Skeletal muscle tissue (tissue), 4 donors: ENCODE measurements at regions not wholly inside any gene's neighbourhood (a gene's known extent, or its start where the extent isn't known, plus 50 kb on each side); places are given as distances from the start of the nearest gene placed in this dataset. TPM values are rescaled to one million over a fixed set of nuclear protein-coding genes. Genes with fewer than 3 reads are reported as not detected.

Experiments used
- H3K27ac ChIP-seq: one replicate; pipeline ENCODE4 v1.7.0; 2013; ENCODE audit warnings: mild to moderate bottlenecking, low read depth, low read length, inconsistent platforms
- H3K27me3 ChIP-seq, 3 donors: one replicate each; pipeline ENCODE4 v1.7.0; 2013; ENCODE audit warnings: low read length in 3 of 3; ENCODE audit not compliant: control insufficient read depth in 3 of 3, insufficient read depth in 3 of 3
- H3K36me3 ChIP-seq, 3 donors: one replicate each; pipeline ENCODE4 v1.7.0; 2013; ENCODE audit warnings: low read length in 3 of 3; ENCODE audit not compliant: control insufficient read depth in 3 of 3, insufficient read depth in 3 of 3
- H3K4me1 ChIP-seq, 3 donors: one replicate each; pipeline ENCODE4 v1.7.0; 2013; ENCODE audit warnings: low read length in 3 of 3, mild to moderate bottlenecking in 3 of 3; ENCODE audit not compliant: control insufficient read depth in 3 of 3, insufficient read depth in 3 of 3
- H3K4me3 ChIP-seq, 3 donors: one replicate each; pipeline ENCODE4 v1.7.0; 2013; ENCODE audit warnings: low read length in 3 of 3
- H3K9ac ChIP-seq, 3 donors: one replicate each; pipeline ENCODE4 v1.7.0; 2013; ENCODE audit warnings: low read length in 3 of 3, mild to moderate bottlenecking in 3 of 3, moderate library complexity in 2 of 3, low read depth in 1 of 3
- H3K9me3 ChIP-seq, 3 donors: one replicate each; pipeline ENCODE4 v1.7.0; 2013; ENCODE audit warnings: low read length in 3 of 3; ENCODE audit not compliant: control insufficient read depth in 3 of 3
- small RNA-seq: library from RNA; depleted of rRNA; stranded (forward); fragments of <200 nt; gene quantifications from one replicate; pipeline ENCODE3, GENCODE V24; 2014
- donor health status: Osteomylitis.

DNA sequence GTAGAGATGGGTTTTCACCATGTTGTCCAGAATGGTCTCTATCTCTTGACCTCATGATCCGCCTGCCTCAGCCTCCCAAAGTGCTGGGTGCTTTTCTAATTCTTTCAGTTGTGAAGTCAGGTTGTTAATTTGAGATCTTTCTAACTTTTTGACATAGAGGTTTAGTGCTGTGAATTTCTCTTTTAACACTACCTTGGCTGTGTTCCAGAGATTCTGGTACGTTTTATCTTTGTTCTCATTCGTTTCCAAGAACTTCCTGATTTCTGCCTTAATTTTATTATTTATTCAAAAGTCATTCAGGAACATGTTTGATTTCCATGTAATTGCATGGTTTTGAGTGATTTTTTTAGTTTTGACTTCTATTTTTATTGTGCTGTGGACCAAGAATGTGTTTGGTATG lies 63.5 kb upstream of the CCDC54 start:
- Histone ChIP-seq H3K27ac (no peak overlapping the region), H3K27me3 (no peaks in the 10 kb centered on the region), H3K4me1 (no peaks in the 10 kb centered on the region), H3K36me3 (no peaks in the 10 kb centered on the region), H3K9ac (no peak overlapping the region), H3K4me3 (no peak overlapping the region), H3K9me3 (no peaks in the 10 kb centered on the region)

DNA sequence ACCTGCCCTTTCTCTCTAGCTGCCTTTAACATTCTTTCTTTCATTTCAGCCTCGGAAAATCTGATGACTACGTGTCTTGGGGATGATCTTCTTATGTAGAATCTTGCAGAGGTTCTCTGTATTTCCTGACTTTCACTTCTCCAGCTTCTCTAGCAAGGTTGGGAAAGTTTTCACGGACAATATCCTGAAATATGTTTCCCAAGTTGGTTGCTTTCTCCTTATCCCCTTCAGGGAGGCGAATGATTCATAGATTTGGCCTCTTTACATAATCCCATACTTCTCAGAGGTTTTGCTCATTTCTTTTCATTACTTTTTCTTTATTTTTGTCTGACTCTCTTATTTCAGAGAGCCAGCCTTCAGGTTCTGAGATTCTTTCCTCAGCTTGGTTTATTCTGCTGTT lies 62.1 kb upstream of the CCDC54 start:
- Histone ChIP-seq H3K27me3 (no peaks in the 10 kb centered on the region), H3K4me3 (no peak overlapping the region), H3K27ac (no peak overlapping the region), H3K36me3 (no peaks in the 10 kb centered on the region), H3K9ac (no peak overlapping the region), H3K4me1 (no peaks in the 10 kb centered on the region), H3K9me3 (no peaks in the 10 kb centered on the region)

DNA sequence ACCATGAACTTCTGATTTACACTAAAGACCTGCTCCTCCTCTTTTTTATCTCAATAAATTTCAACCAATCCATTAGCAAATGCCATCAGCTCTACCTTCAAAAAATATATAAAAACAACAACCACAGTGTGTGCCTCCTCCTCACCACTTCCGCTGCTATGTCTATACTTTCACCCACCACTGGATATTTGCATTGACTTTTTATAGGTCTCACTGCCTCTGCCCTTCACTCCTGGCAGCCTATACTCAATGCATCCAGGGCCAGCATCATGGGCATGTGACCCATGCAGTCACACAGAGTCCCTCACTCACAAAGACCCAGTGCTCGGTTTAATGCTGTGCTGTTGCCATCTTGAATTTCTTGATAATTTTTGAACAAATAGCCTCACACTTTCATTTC lies 53.5 kb upstream of the CCDC54 start:
- Histone ChIP-seq H3K27ac (no peak overlapping the region), H3K4me1 (no peaks in the 10 kb centered on the region), H3K9ac (no peak overlapping the region), H3K4me3 (no peak overlapping the region), H3K27me3 (no peaks in the 10 kb centered on the region), H3K9me3 (no peaks in the 10 kb centered on the region), H3K36me3 (no peaks in the 10 kb centered on the region)

DNA sequence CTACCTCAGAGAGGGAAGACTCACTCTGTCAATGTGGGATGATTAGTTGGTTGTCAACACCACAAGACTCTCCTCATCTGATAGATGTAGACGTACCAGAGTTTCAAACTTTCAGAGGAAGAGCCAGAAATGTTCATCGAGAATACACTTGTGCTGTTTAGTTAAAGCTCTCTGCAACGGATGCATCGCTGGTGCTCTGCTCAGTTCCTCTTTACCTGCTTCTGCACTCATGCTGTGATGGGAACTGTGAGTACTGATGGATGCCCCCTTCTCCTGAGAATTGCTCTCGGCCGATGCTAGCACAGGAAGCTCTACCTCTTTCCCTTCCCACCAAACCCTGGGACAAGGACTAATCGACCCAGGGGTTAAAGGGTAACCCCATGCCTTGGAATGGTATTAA lies 51.8 kb upstream of the CCDC54 start:
- no peak overlapping the region for H3K9ac ChIP-seq
- H3K9me3 ChIP-seq: no peaks in the 10 kb centered on the region
- no peaks in the 10 kb centered on the region for H3K27me3 ChIP-seq
- no peaks in the 10 kb centered on the region for H3K4me1 ChIP-seq
- H3K4me3 ChIP-seq: no peak overlapping the region
- H3K36me3 ChIP-seq: no peaks in the 10 kb centered on the region
- H3K27ac ChIP-seq: no peak overlapping the region

Small RNA genes lying in the stretch of these regions (small RNA-seq; reads per million reads assigned to genes)
- not detected for gene MTCO1P35
- not detected for gene MTND6P6
- gene RF00019: not detected
- not detected for gene RNU6-1308P
